Colonic mucosa (tissue), 4 donors: ENCODE measurements at regions not wholly inside any gene's neighbourhood (a gene's known extent, or its start where the extent isn't known, plus 50 kb on each side); places are given as distances from the start of the nearest gene placed in this dataset.
"Not testable (repeated sequence)": the region's sequence is repeated elsewhere in the genome, so short reads cannot be mapped to it uniquely, and the experiment has no call there.

Experiments used
- DNase-seq: peaks from one replicate; pipeline ENCODE4 v3.0.0-alpha.2; 2020
- H3K27ac ChIP-seq: fragments of 200-600 bp; one replicate; pipeline ENCODE4 v1.8.0; 2021
- H3K27me3 ChIP-seq: fragments of 200-600 bp; one replicate; pipeline ENCODE4 v1.8.0; 2021
- H3K36me3 ChIP-seq: fragments of 200-600 bp; one replicate; pipeline ENCODE4 v1.8.0; 2021
- H3K4me1 ChIP-seq: fragments of 200-600 bp; one replicate; pipeline ENCODE4 v1.8.0; 2021; ENCODE audit warnings: mild to moderate bottlenecking
- H3K4me3 ChIP-seq: fragments of 200-600 bp; one replicate; pipeline ENCODE4 v1.8.0; 2021
- H3K9ac ChIP-seq, 2 donors: one replicate each; pipeline ENCODE4 v1.7.0; 2013; ENCODE audit warnings: control low read depth in 2 of 2, low read depth in 2 of 2, low read length in 2 of 2
- H3K9me3 ChIP-seq: fragments of 200-600 bp; one replicate; pipeline ENCODE4 v1.8.0; 2021
- intact Hi-C: fragments of 100-400 bp; cut with DNase I; formaldehyde crosslinking; loops from one replicate; pipeline ENCODE4 v1.14.1; 2022
- TF ChIP-seq, protein P1 (sequence below): fragments of 200-600 bp; IDR thresholded peaks from one replicate; pipeline ENCODE4 v1.8.0; 2022; ENCODE audit warnings: antibody characterized with exemption, mild to moderate bottlenecking
- donor health status: healthy.
- donor health status: DM: no; HTN: no; CAD: no.
- donor health status: DM: no; HTN: no; CAD: no.

DNA sequence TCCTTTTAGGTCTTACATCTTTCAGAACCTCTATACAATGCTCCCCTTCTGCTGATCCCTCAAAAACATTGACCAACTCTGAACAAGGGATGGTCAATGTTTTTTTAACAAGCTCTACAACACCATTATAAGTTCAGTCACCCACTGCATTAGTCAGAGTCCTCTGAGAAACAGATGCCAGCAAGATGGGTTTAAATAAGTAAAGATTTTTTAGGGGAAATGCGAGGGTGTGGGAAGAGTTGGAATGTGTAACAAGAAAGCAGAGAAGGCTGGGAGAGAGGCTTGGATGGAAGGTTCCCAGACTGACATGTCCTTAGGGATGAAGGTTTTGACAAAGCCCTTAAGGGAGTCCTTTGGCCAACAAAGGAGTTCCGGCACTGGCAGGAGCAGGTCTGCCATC is 478.3 kb downstream of the FRK start:
- Histone ChIP-seq H3K27me3 (no peaks in the 10 kb centered on the region), H3K4me3 (no peak overlapping the region), H3K4me1 (no peaks in the 10 kb centered on the region), H3K36me3 (no peaks in the 10 kb centered on the region), H3K27ac (no peak overlapping the region), H3K9me3 (no peaks in the 10 kb centered on the region), H3K9ac (no peak overlapping the region)
- TF ChIP-seq, protein P1, sequence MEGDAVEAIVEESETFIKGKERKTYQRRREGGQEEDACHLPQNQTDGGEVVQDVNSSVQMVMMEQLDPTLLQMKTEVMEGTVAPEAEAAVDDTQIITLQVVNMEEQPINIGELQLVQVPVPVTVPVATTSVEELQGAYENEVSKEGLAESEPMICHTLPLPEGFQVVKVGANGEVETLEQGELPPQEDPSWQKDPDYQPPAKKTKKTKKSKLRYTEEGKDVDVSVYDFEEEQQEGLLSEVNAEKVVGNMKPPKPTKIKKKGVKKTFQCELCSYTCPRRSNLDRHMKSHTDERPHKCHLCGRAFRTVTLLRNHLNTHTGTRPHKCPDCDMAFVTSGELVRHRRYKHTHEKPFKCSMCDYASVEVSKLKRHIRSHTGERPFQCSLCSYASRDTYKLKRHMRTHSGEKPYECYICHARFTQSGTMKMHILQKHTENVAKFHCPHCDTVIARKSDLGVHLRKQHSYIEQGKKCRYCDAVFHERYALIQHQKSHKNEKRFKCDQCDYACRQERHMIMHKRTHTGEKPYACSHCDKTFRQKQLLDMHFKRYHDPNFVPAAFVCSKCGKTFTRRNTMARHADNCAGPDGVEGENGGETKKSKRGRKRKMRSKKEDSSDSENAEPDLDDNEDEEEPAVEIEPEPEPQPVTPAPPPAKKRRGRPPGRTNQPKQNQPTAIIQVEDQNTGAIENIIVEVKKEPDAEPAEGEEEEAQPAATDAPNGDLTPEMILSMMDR = no peak
- no peak for DNase-seq
- intact Hi-C loops = no loop called here

DNA sequence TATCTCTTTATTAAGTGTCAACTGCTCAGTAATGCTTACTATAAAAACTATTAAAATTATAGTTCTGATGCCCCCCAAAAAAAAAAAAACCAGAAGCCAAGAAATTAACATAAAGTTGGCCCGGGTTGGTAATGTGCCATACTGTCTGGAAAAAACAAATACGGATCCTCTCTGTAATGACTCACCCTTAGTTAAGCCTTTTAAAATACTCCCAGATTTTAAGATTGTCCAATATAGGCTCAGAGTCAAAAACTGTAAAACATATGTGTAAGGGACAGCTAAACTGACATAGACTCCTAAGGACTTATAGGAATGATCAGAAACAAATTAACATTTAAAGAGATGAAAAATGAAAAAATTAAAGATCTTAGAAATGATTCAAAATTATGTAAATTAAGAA is 481.1 kb downstream of the FRK start:
- DNase-seq, H3K9me3 ChIP-seq, H3K4me3 ChIP-seq, H3K9ac ChIP-seq, H3K4me1 ChIP-seq, H3K27me3 ChIP-seq, H3K27ac ChIP-seq, H3K36me3 ChIP-seq, intact Hi-C loops: not testable (repeated sequence)

DNA sequence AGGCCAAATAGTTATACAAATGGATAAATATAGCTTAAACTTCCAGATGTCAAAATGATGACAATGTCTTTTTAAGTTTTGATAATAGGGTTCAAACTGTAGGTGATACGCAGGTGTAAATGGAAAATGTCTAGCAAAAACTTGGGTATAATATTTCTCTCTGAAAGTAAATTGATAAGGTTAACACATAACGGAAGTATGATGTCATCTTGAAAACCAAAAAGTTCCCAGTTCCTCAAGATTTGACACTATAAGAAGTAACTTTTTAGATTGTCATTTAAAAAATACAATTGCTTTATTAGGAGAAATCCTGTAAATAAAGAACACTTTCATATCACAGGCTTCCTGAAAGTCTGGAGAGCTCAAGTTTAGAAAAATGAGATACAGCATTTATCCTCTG is 483.4 kb downstream of the FRK start:
- TF ChIP-seq, protein P1 = no peak
- Histone ChIP-seq H3K9ac (no peak overlapping the region), H3K4me3 (no peak overlapping the region), H3K27ac (no peak overlapping the region), H3K36me3 (no peaks in the 10 kb centered on the region), H3K27me3 (no peaks in the 10 kb centered on the region), H3K4me1 (no peaks in the 10 kb centered on the region), H3K9me3 (no peaks in the 10 kb centered on the region)
- no peak for DNase-seq
- intact Hi-C loops = no loop called here

DNA sequence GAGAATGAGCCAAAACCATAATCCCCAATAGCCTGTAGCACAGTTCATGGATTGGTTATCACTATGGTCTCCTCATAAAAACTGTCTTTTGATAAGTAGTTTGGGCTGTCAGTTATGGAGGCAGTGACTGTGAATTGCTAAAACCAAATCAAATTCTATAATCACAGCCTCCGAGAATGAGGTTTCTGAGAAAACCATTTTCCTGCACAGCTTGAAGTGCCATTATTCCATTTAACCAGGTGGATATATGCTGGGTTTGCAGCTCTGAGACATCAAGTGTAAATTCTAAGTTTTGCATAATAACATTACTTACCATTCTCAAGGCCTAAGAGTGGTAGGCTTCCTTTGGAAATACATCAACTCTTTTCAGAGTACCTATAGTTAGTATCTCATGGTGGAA is 485.4 kb downstream of the FRK start:
- Histone ChIP-seq H3K27me3 (no peaks in the 10 kb centered on the region), H3K4me3 (no peak overlapping the region), H3K9ac (no peak overlapping the region), H3K36me3 (no peaks in the 10 kb centered on the region), H3K9me3 (no peaks in the 10 kb centered on the region), H3K27ac (no peak overlapping the region), H3K4me1 (no peaks in the 10 kb centered on the region)
- intact Hi-C loops = no loop called here
- TF ChIP-seq, protein P1 = no peak
- no peak for DNase-seq

DNA sequence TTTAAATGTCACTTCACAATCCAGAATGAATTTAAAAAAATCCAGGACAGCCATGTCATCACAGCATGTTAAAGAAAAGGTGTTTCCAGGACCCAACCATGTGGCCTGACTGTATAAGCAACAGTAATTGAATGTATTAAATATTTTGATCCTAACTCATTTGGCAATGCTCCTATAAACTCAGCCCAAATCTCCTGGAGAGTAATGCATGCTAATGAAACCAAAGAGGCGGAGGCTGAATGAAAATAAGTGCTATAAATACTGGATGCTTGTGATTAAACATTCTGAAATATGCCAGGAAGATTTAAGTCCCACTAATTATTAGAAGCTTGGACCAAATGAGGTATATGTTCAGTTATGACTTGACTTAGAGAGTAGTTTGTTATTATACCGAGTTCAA is 486.8 kb downstream of the FRK start:
- Histone ChIP-seq H3K27me3 (no peaks in the 10 kb centered on the region), H3K36me3 (no peaks in the 10 kb centered on the region), H3K9me3 (no peaks in the 10 kb centered on the region), H3K27ac (no peak overlapping the region), H3K4me1 (no peaks in the 10 kb centered on the region), H3K4me3 (no peak overlapping the region), H3K9ac (no peak overlapping the region)
- intact Hi-C loops = no loop called here
- TF ChIP-seq, protein P1 = no peak
- no peak for DNase-seq

DNA sequence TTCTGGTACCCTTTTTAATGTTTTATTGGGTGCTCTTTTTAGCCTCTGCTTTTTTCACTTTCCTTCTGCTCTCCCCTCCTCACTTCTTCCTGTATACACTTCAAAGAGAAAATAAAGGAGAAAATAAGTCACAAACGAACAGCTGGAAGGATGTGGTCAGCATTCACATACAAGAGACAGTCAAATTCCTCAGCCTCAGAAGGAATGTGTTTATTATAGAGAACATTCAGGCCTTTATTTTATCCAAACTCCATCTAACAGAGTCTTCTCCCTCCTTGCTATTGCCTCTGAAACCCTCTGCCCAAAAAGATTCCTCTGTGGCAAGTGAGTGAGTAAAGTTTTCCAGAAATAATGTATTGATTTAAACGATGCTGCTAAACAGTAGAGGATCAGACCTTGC is 490.4 kb downstream of the FRK start:
- H3K27ac ChIP-seq = no peak overlapping the region
- no peak overlapping the region for H3K4me3 ChIP-seq
- intact Hi-C loops = no loop called here
- no peak overlapping the region for H3K9ac ChIP-seq
- H3K4me1 ChIP-seq = no peaks in the 10 kb centered on the region
- TF ChIP-seq, protein P1 = no peak
- H3K36me3 ChIP-seq = no peaks in the 10 kb centered on the region
- no peaks in the 10 kb centered on the region for H3K9me3 ChIP-seq
- DNase-seq = no peak
- no peaks in the 10 kb centered on the region for H3K27me3 ChIP-seq
